ENCODE measurements at regions not wholly inside any gene's neighbourhood (a gene's known extent, or its start where the extent isn't known, plus 50 kb on each side); places are given as distances from the start of the nearest gene placed in this dataset.
"Not testable (repeated sequence)": the region's sequence is repeated elsewhere in the genome, so short reads cannot be mapped to it uniquely, and the experiment has no call there.

DNA sequence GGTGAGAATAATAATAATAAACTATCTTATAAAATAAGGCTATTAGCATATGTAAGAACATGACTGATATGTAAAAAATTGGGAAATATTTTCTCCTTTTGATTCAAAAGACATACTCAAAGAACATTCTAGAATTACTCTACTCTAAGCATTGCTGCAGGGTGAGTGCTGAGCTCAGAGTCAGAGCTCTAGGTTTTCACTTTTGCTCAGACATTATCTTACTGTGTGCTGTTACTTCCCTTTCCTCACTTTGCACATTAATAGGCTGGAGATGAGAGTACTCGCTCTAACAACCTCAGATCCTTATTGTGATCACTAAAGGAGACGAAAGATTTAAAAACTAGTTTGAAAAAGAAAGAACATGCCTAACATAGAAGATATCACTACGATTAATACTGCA is 99.4 kb upstream of the C9orf72 start:
- no peak for DNase-seq (ENCODE audit: low read depth)

DNA sequence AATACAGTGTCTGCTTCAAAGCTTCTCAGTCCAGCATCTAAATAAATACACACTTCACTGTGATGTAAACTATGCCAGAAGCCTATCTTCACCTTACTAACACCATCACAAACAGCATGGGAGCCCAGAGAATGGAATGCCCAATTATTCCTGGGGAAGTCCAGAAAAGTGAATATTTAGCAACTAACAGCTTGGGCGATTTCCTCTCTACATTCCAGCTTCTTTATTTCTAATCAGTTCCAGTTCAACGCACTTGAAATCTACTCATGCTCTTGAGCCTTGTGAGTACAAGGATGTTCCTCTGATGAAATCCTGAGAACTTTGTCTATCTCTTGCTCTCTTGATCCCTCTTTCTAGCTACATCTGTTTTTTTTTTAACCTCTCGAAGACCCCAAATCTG is 100.4 kb upstream of the C9orf72 start:
- DNase-seq (ENCODE audit: low read depth): no peak

GRCh38 chr9:27675354-27675753 is 102.1 kb upstream of the C9orf72 start:
- no peak for DNase-seq (ENCODE audit: low read depth)

DNA sequence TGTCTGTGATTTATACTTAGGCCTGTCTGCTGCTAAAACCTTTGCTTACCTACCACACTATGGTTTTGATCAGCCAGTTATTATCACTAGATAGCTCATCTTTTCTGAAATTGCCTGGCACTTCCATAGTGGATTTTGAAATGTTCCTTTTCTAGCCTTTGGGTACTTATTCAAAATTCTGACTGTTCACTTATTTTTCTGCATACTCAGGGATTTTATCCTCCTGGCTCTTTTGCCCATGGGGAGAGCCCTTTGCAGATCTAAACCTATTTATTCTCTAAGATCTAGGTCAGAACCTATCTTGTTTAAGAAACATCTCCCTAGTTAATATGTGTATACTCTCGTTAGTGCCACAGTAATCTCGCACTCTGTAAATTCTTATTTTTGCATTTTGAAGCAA is 103.5 kb upstream of the C9orf72 start:
- DNase-seq (ENCODE audit: low read depth): no peak

- DNase-seq (ENCODE audit: low read depth): no peak
Observed at GRCh38 chr9:27679338-27679737, 106.1 kb upstream of the C9orf72 start.

- DNase-seq (ENCODE audit: low read depth): no peak
Observed at GRCh38 chr9:27683181-27683580, 109.9 kb upstream of the C9orf72 start.

DNA sequence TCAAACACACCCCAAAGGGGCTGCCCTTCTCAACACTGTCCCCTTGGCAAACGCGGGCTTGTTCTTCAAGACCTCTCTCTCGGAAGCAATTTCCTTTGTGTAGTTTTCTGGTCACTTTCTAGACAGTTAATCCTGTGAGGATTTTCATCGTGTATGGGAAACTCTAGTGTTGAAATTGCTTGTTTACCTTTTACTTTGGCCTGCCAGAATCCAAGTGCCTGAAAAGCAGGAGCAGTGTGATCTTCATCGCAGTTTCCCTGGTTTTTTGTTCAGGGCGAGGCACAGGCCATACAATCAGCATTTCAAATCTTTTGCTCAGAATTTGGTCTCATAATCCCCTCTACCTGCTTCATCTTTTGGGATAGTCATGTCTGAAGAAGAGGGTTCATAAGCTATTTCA is 115.7 kb upstream of the C9orf72 start:
- no peak for DNase-seq (ENCODE audit: low read depth)

GRCh38 chr9:27690816-27691215 is 117.5 kb upstream of the C9orf72 start:
- not testable (repeated sequence) for DNase-seq (ENCODE audit: low read depth)

GRCh38 chr9:27699621-27700020 is 126.3 kb upstream of the C9orf72 start:
- no peak for DNase-seq (ENCODE audit: low read depth)

DNA sequence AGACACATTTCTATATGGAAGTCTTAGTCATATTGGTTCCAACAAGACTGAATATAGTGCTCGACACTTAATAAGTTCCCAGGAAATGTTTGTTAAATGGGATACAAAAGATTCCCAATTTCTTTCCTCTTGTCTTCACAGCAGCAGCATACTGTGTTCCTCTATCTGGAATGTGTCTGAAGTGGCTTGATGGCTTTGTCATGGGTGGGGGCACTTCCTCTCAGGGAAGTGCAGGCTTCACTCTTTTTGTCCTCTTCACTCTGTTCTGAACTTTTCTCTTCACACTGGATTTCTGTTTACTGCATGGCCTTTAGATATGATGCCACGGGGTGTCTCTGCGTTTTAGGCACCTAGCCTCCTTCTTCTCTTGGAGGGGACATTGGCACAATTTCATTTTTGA is 127.7 kb upstream of the C9orf72 start:
- no peak for DNase-seq (ENCODE audit: low read depth)

GRCh38 chr9:27701587-27701986 is 128.3 kb upstream of the C9orf72 start:
- DNase-seq (ENCODE audit: low read depth): no peak

DNA sequence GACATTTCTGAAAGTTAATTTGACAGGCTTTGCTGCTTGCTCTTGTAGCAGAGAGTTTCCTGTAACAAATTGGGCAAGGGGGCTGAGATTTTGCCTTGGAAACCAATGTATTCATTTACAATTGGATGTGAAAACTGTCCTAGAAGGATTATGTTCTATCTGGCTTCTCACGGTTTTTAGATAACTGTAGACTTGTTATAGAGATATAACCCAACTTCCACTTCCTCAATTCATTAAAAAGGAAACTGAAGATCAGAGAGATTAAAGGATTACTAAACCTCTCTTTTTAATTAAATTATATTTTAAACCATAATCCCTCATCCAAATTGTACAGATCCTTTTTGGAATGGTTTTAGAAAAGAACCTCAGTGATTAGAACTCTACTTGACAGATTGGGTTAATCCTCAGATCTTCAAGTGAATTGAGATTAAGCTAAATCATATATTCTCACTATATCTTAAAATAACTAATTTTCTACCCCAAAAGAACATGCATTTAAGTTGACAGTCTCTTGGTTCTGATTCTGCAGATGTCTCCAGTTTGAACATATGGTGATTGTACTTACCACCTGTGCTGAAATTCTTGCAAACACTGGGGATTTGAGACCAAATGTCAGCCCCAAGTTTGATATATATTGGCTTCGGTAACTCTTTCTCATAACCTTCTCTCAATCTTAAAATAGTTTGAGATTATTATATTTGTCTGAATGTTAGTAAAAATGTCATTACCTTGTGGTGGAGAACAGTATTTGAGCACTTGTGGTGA is 130.1 kb upstream of the C9orf72 start:
- DNase-seq (ENCODE audit: low read depth): no peak

GRCh38 chr9:27711241-27711640 is 138.0 kb upstream of the C9orf72 start:
- no peak for DNase-seq (ENCODE audit: low read depth)

DNA sequence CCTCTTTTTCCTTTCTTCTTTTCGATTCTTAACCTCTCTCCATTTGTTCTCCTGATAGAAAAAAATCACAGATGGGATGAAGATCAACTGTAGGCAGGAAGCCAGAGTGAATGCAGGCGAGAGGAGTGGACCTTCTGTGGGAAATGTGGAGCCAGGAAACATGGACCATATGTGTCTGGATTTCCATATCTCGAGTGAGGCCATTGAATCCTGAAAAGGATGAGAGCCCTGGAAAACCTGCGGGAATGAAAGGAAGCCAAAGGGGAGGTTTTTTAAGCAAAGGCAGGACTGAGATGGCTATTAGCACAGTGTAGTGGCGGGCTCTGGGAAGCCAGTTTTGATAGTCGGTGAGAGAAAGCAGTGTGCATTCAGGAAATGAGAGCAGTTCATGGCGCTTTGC is 139.5 kb upstream of the C9orf72 start:
- no peak for DNase-seq (ENCODE audit: low read depth)

GRCh38 chr9:27714388-27714787 is 141.1 kb upstream of the C9orf72 start:
- DNase-seq (ENCODE audit: low read depth): no peak

DNA sequence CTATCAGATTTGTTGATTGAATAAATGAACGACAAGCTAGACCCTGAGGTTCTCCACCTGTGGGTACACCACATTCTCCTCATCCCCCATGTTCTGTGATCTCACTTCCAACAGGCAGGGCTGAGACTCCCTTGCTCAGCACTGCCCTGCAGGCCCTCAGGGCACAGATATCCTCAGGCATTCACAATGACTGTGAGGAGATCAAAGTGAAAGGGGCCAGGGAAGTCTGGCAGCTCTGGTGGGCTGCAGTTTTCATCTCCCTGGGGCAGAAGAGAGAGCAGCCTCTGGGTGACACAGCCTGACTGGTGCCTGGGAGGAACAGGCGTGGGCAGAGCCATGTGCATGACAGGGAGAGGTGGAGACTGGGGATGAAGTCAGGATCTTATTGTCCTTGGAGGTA is 142.4 kb upstream of the C9orf72 start:
- DNase-seq (ENCODE audit: low read depth): no peak

GRCh38 chr9:27717991-27718390 is 144.7 kb upstream of the C9orf72 start:
- no peak for DNase-seq (ENCODE audit: low read depth)

DNA sequence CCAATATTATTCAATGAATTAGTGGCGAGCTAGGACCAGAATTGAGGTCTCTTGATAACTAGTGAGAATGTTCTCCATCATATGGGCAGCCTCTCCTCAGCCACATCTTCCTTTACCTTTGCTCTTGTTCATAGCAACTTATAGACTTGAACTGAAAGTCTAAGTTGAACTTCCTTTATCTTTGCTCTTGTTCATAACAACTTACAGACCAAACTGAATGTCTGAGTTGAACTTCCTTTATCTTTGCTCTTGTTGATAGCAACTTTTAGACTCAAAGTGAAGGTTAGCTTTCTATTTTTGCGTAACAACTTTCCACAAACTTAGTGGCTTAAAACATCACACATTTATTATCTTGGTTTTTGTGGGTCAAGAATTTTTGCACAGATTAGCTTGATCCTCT is 146.4 kb upstream of the C9orf72 start:
- DNase-seq (ENCODE audit: low read depth): no peak

DNA sequence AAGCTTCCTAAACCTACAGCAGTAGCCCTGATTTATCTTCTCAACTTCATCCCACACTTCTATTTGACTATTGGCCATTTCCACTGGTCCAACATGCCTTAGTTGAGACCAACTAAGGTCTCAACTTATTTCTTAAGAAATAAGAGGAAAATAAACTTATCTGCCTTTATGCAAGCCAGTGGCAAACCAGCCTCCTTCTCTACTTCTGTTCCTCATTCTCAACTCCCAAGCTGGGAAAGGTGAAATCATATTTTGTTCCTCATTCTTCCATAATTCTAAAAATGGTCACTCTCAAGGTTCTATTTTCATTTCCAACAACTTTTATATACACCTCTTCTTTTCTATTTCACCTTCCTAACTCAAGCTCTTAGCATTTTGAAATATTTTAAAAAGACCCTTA is 149.6 kb upstream of the C9orf72 start:
- no peak for DNase-seq (ENCODE audit: low read depth)

- peak; percentile 6 for DNase-seq (ENCODE audit: low read depth)
Observed at GRCh38 chr9:27726244-27727081, 153.2 kb upstream of the C9orf72 start.

- no peak for DNase-seq (ENCODE audit: low read depth)
Observed at GRCh38 chr9:27732494-27732893, 159.2 kb upstream of the C9orf72 start.

DNA sequence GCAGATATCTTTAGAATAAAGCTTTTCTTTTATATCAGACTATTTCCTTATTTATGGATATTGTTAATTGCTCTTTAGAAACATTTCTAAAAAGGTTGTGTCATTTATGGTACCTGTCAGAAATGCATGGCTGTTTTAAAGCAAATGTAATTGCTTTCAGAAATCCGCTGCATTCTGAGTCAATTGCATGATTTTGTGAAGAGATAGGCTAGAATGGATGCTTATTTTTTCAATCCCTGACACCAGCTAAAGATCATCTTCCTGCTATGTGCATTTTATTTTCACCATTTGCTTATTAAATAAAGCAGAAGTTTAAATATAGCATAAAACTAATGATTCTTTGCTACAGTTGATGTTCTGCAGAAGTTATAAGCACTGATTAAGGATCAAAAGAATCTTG is 170.2 kb upstream of the C9orf72 start:
- no peak for DNase-seq (ENCODE audit: low read depth)

DNA sequence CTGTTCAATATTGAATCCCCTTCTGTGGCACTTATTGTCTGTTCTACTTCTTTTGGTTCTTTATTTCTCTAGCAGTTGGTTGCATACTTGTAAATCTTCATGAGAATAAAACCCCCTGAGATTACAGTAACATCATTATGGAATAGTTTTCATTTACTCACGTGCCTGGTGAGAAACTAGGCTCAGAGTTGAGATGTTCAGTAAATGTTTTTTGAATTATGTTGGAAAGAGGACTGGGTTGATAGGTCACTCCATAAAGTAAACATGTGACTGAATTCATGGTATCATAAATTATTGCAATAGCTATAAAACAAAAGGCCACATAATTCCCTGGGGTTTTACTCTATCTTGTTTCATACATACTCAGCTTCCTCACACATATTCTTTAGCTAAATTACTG is 174.2 kb upstream of the C9orf72 start:
- no peak for DNase-seq (ENCODE audit: low read depth)

DNA sequence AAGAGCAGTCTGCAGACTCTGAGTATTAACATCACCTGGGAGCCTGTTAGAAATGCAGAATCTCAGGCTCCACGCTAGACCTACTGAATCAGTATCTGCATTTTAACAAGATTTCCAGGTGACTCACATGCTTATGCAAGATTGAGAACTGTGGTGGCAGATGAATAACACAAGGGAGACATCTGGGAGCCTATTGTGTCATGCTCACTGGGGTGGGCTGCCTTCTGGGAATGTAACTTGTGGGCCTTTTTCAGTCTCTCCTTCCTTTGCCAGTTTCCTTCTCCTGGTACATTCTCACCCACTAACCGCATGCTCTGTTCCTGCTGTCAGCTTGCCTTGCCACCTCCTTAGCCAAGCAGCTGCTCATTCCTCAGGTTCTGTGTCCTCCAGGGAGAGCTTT is 176.6 kb upstream of the C9orf72 start:
- no peak for DNase-seq (ENCODE audit: low read depth)

Data from stimulated activated CD4-positive, alpha-beta T cell treated with anti-CD3 and anti-CD28 coated beads, Interleukin-2, amount 100 ng/mL, for 4 hours (primary cell).